Trophoblast cell (in vitro differentiated cells and primary cell): ENCODE measurements at regions not wholly inside any gene's neighbourhood (a gene's known extent, or its start where the extent isn't known, plus 50 kb on each side); places are given as distances from the start of the nearest gene placed in this dataset.
A peak's percentile ranks its signal among the peaks of the same experiment; 100 is the strongest.

ENCODE experiments used
- DNase-seq, 2 donors: peaks; one replicate each; pipeline ENCODE4 v3.0.0-alpha.2; 2016
- H2AFZ ChIP-seq: 2 replicates; pipeline ENCODE4 v1.6.1; 2013; ENCODE audit warnings: low read length, moderate library complexity, mild to moderate bottlenecking; ENCODE audit not compliant: insufficient read depth, poor library complexity
- H2AK5ac ChIP-seq: 2 replicates; pipeline ENCODE4 v1.6.1; 2013; ENCODE audit warnings: mild to moderate bottlenecking, low read length
- H2BK120ac ChIP-seq: 2 replicates; pipeline ENCODE4 v1.6.1; 2013; ENCODE audit warnings: low read length, mild to moderate bottlenecking, moderate library complexity; ENCODE audit not compliant: insufficient read depth, poor library complexity
- H2BK12ac ChIP-seq: 2 replicates; pipeline ENCODE4 v1.6.1; 2013; ENCODE audit warnings: mild to moderate bottlenecking, low read length, moderate library complexity
- H2BK5ac ChIP-seq: 2 replicates; pipeline ENCODE4 v1.6.1; 2013; ENCODE audit warnings: low read length, low read depth, moderate library complexity, mild to moderate bottlenecking; ENCODE audit not compliant: poor library complexity
- H3K14ac ChIP-seq: 2 replicates; pipeline ENCODE4 v1.6.1; 2013; ENCODE audit warnings: mild to moderate bottlenecking, low read length
- H3K18ac ChIP-seq: 2 replicates; pipeline ENCODE4 v1.6.1; 2013; ENCODE audit warnings: mild to moderate bottlenecking, low read length
- H3K23ac ChIP-seq: 2 replicates; pipeline ENCODE4 v1.6.1; 2013; ENCODE audit warnings: low read length
- H3K27ac ChIP-seq: 2 replicates; pipeline ENCODE4 v1.5.1; 2013; ENCODE audit warnings: low read depth, mild to moderate bottlenecking, inconsistent platforms, low read length, moderate library complexity
- H3K27me3 ChIP-seq: 2 replicates; pipeline ENCODE4 v1.6.1; 2013; ENCODE audit warnings: inconsistent platforms, mild to moderate bottlenecking, low read length, moderate library complexity; ENCODE audit not compliant: insufficient read depth
- H3K36me3 ChIP-seq, 2 experiments: 1 replicate in 1 of 2; 2 replicates in 1 of 2; pipeline ENCODE4 v1.6.1; 2013; ENCODE audit warnings: low read length in 2 of 2, mild to moderate bottlenecking in 2 of 2, moderate library complexity in 1 of 2; ENCODE audit not compliant: insufficient read depth in 2 of 2, control insufficient read depth in 1 of 2
- H3K4ac ChIP-seq: 2 replicates; pipeline ENCODE4 v1.6.1; 2013; ENCODE audit warnings: low read depth, mild to moderate bottlenecking, low read length, moderate library complexity
- H3K4me1 ChIP-seq, 2 experiments: 1 replicate in 1 of 2; 2 replicates in 1 of 2; pipeline ENCODE4 v1.6.1; 2013; ENCODE audit warnings: low read length in 2 of 2, mild to moderate bottlenecking in 2 of 2, moderate library complexity in 1 of 2; ENCODE audit not compliant: insufficient read depth in 2 of 2, control insufficient read depth in 1 of 2
- H3K4me2 ChIP-seq: 2 replicates; pipeline ENCODE4 v1.6.1; 2013; ENCODE audit warnings: inconsistent platforms, mild to moderate bottlenecking, low read length, moderate library complexity
- H3K4me3 ChIP-seq: 2 replicates; pipeline ENCODE4 v1.5.1; 2013; ENCODE audit warnings: mild to moderate bottlenecking, low read depth, low read length, inconsistent platforms
- H3K79me1 ChIP-seq: one replicate; pipeline ENCODE4 v1.6.1; 2013; ENCODE audit warnings: low read length
- H3K79me2 ChIP-seq: 2 replicates; pipeline ENCODE4 v1.6.1; 2013; ENCODE audit warnings: low read length, mild to moderate bottlenecking; ENCODE audit not compliant: control insufficient read depth, insufficient read depth, poor library complexity
- H3K9ac ChIP-seq: 2 replicates; pipeline ENCODE4 v1.6.1; 2013; ENCODE audit warnings: mild to moderate bottlenecking, low read length
- H3K9me3 ChIP-seq: 2 replicates; pipeline ENCODE4 v1.6.1; 2013; ENCODE audit warnings: low read depth, mild to moderate bottlenecking, control low read depth, inconsistent platforms, low read length; ENCODE audit not compliant: insufficient read depth
- H4K12ac ChIP-seq: 2 replicates; pipeline ENCODE4 v1.6.1; 2013; ENCODE audit warnings: low read depth, mild to moderate bottlenecking, low read length, moderate library complexity
- H4K8ac ChIP-seq: 2 replicates; pipeline ENCODE4 v1.6.1; 2013; ENCODE audit warnings: low read depth, mild to moderate bottlenecking, low read length, moderate library complexity
- H4K91ac ChIP-seq: one replicate; pipeline ENCODE4 v1.6.1; 2013; ENCODE audit warnings: low read depth, mild to moderate bottlenecking, low read length, moderate library complexity
- WGBS: extraction: QIAGEN DNeasy Blood & Tissue Kit; methylation state at CpG from one replicate; pipeline ENCODE4 v1.1.7; 2013; ENCODE audit warnings: missing lambda C conversion rate; ENCODE audit not compliant: insufficient read length, insufficient coverage; ENCODE audit errors: extremely low coverage; 5-methylcytosine and 5-hydroxymethylcytosine counted together

DNA sequence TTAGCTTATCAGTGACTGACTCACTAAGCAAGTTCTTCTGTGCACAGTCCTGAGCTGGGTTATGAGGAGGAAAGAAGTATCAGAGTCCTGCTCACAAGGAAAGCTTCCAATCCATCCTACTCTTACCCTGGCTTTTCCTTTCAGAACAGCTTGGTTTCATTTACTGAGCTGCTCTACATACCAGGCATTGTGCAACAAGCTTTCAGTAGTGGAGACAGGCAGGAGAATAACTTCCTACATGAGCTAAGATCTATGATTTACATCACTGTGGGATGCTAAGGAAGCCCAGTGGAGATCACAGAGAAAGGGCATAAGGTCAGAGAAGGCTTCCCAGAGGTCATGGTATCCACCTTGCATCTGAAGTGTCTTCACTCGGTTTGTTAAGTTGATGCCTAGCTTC is 144.5 kb downstream of the MAP3K7 start:
- Histone ChIP-seq H3K36me3 (no peaks in the 10 kb centered on the region), H3K27me3 (no peaks in the 10 kb centered on the region), H4K91ac (no peak overlapping the region), H3K4me2 (no peak overlapping the region), H3K14ac (no peak overlapping the region), H3K4ac (no peak overlapping the region), H2BK120ac (no peak overlapping the region), H3K23ac (no peak overlapping the region), H3K27ac (no peak overlapping the region), H2AK5ac (no peak overlapping the region), H3K79me1 (no peaks in the 10 kb centered on the region), H2AFZ (no peak overlapping the region), H4K8ac (no peak overlapping the region), H2BK5ac (no peak overlapping the region), H2BK12ac (no peak overlapping the region), H3K9ac (no peak overlapping the region), H3K79me2 (no peaks in the 10 kb centered on the region), H4K12ac (no peak overlapping the region), H3K4me3 (no peak overlapping the region), H3K4me1 (peaks cover 0 to 2% of the 10 kb centered on the region in 2 experiments), H3K18ac (no peak overlapping the region), H3K9me3 (no peaks in the 10 kb centered on the region)
- peak in 1 of 2 donors; percentile 42 for DNase-seq
- no CpG with 5 or more reads among the region's 1 CpG for WGBS

GRCh38 chr6:90440586-90441283 is 144.1 kb upstream of the BACH2 start:
- Histone ChIP-seq H2BK12ac (no peak overlapping the region), H3K23ac (no peak overlapping the region), H3K36me3 (no peaks in the 10 kb centered on the region), H2BK120ac (no peak overlapping the region), H3K9me3 (no peaks in the 10 kb centered on the region), H4K8ac (no peak overlapping the region), H3K14ac (no peak overlapping the region), H3K9ac (no peak overlapping the region), H3K4me1 (peaks cover 0 to 2% of the 10 kb centered on the region in 2 experiments), H2AK5ac (no peak overlapping the region), H3K79me1 (no peaks in the 10 kb centered on the region), H3K18ac (no peak overlapping the region), H3K4me2 (no peak overlapping the region), H3K27me3 (no peaks in the 10 kb centered on the region), H4K91ac (no peak overlapping the region), H2BK5ac (no peak overlapping the region), H3K4me3 (no peak overlapping the region), H3K27ac (no peak overlapping the region), H3K79me2 (no peaks in the 10 kb centered on the region), H3K4ac (no peak overlapping the region), H4K12ac (no peak overlapping the region), H2AFZ (no peak overlapping the region)
- no CpG with 5 or more reads among the region's 8 CpGs for WGBS
- DNase-seq: no peak

DNA sequence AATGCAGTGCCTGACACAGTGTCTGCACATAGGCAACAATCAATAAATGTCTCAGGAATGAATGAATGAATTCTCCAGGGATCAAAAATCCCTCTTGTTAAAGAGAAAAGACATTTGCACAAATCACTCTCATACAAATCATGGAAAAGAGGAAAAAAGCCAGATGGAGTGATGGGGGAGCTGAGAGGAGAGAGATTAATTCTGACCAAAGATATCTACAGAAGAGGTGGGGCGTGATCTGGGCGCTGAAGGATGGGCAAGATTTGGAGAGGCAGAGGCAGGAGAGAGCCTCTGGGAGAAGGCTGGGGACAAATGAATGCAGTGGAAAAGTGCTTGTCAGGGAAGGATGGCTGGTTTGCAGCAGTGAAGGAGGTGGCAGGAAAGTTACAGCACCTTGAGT is 142.9 kb upstream of the BACH2 start:
- Histone ChIP-seq H3K36me3 (no peaks in the 10 kb centered on the region), H3K4me3 (no peak overlapping the region)
- WGBS: no CpG with 5 or more reads among the region's 2 CpGs

GRCh38 chr6:90436403-90436802 is 139.8 kb upstream of the BACH2 start:
- no peak overlapping the region for H3K27ac ChIP-seq
- peaks cover 0 to 2% of the 10 kb centered on the region in 2 experiments for H3K4me1 ChIP-seq
- H3K23ac ChIP-seq: no peak overlapping the region
- no peaks in the 10 kb centered on the region for H3K79me1 ChIP-seq
- no peak overlapping the region for H3K4ac ChIP-seq
- no peaks in the 10 kb centered on the region for H3K36me3 ChIP-seq
- H2BK120ac ChIP-seq: no peak overlapping the region
- H3K4me2 ChIP-seq: no peak overlapping the region
- no peak overlapping the region for H2BK5ac ChIP-seq
- no peaks in the 10 kb centered on the region for H3K27me3 ChIP-seq
- H4K91ac ChIP-seq: no peak overlapping the region
- H2AFZ ChIP-seq: no peak overlapping the region
- H3K18ac ChIP-seq: no peak overlapping the region
- H3K9ac ChIP-seq: no peak overlapping the region
- no peak overlapping the region for H2AK5ac ChIP-seq
- no CpG with 5 or more reads among the region's 1 CpG for WGBS
- no peak overlapping the region for H3K14ac ChIP-seq
- no peak for DNase-seq
- no peak overlapping the region for H3K4me3 ChIP-seq
- H4K12ac ChIP-seq: no peak overlapping the region
- no peaks in the 10 kb centered on the region for H3K79me2 ChIP-seq
- H4K8ac ChIP-seq: no peak overlapping the region
- no peak overlapping the region for H2BK12ac ChIP-seq
- H3K9me3 ChIP-seq: peaks cover 2% of the 10 kb centered on the region

More for the DNA sequence above, 142.9 kb upstream of the BACH2 start:
- H3K14ac ChIP-seq: no peak overlapping the region
- DNase-seq: no peak
- H3K4me2 ChIP-seq: no peak overlapping the region
- no peaks in the 10 kb centered on the region for H3K27me3 ChIP-seq
- no peaks in the 10 kb centered on the region for H3K79me2 ChIP-seq
- H2BK120ac ChIP-seq: no peak overlapping the region
- H4K12ac ChIP-seq: no peak overlapping the region
- H2AFZ ChIP-seq: no peak overlapping the region
- H2AK5ac ChIP-seq: no peak overlapping the region
- H2BK5ac ChIP-seq: no peak overlapping the region
- H3K18ac ChIP-seq: no peak overlapping the region
- no peaks in the 10 kb centered on the region for H3K9me3 ChIP-seq
- no peak overlapping the region for H3K4ac ChIP-seq
- H3K79me1 ChIP-seq: no peaks in the 10 kb centered on the region
- no peak overlapping the region for H4K91ac ChIP-seq
- no peak overlapping the region for H2BK12ac ChIP-seq
- H4K8ac ChIP-seq: no peak overlapping the region
- no peak overlapping the region for H3K23ac ChIP-seq
- H3K27ac ChIP-seq: no peak overlapping the region
- H3K4me1 ChIP-seq: peaks cover 0 to 2% of the 10 kb centered on the region in 2 experiments
- H3K9ac ChIP-seq: no peak overlapping the region
